ENCODE measurements at regions not wholly inside any gene's neighbourhood (a gene's known extent, or its start where the extent isn't known, plus 50 kb on each side); places are given as distances from the start of the nearest gene placed in this dataset.
A peak's percentile ranks its signal among the peaks of the same experiment; 100 is the strongest.

GRCh38 chr1:229097356-229097755 is 173.6 kb upstream of the RAB4A start:
- no peak for DNase-seq

DNA sequence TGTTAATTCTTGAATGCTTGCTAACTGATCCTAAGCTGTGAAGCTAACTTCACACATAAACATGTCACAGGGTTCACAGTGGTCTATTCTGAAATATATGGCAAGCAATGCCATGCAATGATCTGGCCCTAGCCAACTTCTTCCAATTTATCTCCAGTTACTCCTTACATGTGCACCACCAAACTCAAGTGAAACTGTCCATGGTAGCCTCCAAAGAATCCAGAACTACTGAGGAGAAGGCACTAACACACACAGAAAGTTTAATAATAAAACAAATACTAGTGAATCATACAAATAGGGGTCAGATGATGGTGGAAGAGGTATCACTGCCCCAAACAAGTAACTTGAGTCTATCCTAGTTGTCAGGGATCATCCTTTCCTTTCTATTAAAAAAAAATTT is 172.6 kb upstream of the RAB4A start:
- no peak for DNase-seq

- DNase-seq, result no peak
Observed at GRCh38 chr1:229098903-229099578, 171.9 kb upstream of the RAB4A start.

GRCh38 chr1:229101011-229101871 is 169.7 kb upstream of the RAB4A start:
- DNase-seq, result no peak

DNA sequence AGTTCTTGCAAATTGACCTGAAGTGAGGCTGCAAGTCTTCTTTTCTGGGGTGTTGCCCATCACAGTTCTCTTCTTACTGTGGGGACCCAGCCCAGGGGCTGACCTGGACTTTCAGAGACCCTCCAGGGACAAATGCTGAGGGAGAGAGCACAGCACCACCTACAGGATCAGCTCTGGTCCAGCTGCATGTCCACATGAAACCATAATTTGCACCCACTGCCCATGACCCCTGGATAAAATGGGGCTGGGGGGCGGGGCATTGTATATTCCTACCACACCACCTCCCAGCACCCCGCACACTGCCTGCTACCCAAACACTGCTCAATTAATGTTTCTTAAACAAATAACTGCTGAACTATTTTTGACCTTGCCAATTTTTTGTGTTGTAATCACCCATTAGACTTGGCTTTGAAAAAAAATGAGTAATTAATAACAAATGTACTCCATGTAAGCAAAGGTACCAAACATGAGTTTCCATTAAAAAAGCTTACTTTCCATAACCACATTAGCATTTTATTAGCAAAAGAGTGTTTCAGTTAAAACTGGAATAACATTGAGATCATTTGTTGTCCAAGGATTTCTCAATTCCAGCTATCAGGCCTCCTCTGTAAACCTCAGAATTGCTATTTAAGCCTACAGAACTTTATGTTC is 168.0 kb upstream of the RAB4A start:
- no peak for DNase-seq

DNA sequence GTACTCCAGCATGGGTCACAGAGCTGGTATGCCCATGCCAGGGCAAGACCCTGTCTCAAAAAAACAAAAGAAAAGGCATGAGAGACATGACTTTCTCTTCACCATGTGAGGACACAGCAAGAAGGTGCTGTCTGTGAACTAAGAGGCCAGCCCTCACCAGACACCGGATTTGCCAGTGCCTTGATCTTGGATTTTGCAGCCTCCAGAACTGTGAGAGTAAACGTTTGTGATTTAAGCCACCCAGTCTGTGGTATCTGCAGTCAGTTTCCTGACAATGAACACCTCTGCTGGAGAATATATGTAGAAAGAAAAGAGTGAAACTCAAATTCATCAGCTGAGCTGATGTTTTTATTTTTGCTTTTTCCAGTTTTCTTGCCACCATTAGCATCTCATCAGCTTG is 166.3 kb upstream of the RAB4A start:
- DNase-seq, result no peak

DNA sequence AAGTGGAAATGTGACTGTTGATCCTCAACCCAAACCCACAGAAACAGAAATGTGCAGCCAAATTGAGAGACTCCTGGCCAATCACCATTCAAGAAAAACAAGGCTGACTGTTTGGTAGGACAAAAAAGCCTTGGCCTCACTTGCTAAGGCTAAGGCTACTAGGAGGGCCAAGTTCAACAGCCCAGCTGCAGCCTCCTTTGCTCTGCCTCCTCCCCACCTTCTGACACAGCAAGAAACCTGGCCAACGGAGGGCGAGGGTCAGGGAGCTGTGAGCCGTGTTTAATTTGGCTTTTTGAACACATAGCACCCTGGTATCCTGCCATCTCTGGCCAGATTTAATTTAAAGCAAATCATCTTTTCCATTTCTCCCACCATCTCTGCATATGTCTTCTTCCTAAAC is 165.8 kb upstream of the RAB4A start:
- DNase-seq, result no peak

DNA sequence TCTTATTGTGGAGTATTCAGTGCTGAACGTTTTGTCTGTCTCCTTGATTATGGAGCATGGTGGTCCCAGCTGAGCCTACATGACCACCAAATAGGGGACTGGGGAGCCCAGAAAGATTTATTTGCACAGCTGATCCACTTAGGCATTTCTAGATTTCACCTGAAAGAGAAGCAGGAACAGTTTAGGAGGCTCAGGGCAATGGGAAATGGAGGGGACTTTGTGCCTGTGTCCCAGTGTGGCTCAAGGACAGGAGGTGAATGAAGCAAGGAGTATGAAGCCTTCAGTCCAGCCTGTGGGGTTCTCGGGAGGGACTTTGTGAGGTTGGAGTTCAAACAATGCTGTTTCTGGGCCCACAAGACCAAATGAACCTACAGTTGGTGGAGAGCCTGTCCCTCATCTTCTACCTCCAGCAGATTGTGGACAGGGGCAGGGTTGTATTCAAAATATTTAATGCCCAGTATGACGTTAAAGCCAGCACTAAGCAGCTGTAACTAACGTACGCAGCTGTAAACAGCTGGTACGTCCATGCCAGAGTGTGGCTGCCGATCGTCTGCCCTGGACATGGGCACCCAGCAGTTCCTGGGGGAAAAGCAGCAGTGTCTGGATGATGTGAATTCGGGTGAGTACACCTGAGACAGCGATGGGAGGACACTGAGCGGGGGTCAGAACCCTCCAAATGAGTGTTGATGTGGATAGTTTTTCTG is 164.9 kb upstream of the RAB4A start:
- no peak for DNase-seq

DNA sequence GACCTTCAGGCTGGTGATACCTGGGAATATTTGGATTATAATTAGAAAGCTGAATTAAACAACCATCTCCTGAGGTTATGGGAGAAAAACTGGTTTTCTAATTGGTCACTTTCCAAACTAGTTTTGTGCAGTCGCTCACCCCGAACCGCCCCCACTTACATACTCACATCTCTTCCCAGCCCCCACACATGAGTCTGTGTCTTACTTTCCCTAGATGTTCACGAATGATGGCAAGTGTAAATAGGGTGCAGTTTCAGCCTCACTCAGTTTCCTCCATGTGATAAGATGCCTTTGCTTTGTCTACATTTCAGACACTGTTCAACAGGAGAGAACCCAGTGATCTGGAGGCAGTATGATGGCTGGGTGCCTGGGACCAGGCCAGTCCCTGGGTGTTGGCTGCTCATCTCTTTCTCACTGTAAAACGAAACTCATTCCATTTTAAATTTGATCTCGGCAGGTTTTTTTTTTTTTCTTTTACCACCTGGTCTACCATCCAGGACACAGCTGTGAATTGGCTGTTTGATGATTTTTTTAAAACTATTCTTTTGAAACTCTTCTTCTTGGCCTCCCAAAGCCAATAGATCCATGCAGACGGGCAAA is 164.3 kb upstream of the RAB4A start:
- no peak for DNase-seq

GRCh38 chr1:229107304-229107815 is 163.6 kb upstream of the RAB4A start:
- no peak for DNase-seq

GRCh38 chr1:229107972-229108371 is 162.9 kb upstream of the RAB4A start:
- DNase-seq, result no peak

GRCh38 chr1:229108598-229109201 is 162.2 kb upstream of the RAB4A start:
- peak; percentile 61 for DNase-seq

DNA sequence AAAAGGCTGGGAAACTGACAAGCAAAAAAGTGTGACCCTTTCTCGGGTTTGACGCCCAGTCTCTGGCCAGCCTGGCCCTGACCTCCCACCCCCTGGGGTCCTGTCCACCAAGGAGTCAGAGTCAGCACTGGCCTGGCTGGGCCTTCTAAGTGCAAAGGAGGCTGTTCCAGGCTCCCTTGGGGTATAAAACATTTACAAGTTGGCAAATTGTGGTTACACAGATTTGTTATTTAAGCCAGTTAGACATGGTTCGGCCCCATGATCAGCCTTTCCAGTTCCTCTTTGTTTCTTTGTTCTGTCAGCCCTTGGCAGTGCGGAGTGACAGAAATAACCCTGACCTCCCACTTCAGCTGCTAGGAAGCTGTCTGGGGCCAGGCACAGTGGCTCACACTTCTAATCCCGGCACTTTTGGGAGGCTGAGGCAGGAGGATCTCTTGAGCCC is 161.6 kb upstream of the RAB4A start:
- no peak for DNase-seq

GRCh38 chr1:229110986-229111385 is 159.9 kb upstream of the RAB4A start:
- DNase-seq, result no peak

DNA sequence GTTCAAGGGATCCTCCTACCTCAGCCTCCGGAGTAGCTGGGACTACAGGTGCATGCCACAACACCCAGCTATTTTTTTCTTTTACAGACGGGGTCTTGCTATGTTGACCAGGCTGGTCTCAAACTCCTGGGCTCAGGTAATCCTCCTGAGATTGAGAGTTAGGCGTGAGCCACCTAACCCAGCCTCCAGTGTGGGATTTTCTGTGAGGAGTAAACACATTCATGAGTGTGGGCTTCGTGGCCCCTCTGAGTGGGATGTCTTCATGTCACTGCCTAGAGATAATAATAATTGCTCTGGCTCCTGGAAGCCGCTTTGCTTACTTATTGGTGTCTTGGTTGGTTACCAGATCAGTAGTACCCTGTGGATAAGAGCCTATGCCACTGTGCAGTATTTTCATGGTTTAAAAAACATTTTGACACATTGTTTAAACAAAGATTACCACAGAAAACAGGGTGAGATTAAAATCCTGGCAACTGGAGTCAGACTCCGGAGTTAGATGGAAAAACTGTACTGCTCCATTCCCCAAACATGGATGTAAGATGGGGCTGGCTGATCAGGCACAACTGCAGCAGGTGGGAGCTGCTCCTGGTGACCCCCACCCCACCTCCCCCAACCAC is 159.1 kb upstream of the RAB4A start:
- no peak for DNase-seq

DNA sequence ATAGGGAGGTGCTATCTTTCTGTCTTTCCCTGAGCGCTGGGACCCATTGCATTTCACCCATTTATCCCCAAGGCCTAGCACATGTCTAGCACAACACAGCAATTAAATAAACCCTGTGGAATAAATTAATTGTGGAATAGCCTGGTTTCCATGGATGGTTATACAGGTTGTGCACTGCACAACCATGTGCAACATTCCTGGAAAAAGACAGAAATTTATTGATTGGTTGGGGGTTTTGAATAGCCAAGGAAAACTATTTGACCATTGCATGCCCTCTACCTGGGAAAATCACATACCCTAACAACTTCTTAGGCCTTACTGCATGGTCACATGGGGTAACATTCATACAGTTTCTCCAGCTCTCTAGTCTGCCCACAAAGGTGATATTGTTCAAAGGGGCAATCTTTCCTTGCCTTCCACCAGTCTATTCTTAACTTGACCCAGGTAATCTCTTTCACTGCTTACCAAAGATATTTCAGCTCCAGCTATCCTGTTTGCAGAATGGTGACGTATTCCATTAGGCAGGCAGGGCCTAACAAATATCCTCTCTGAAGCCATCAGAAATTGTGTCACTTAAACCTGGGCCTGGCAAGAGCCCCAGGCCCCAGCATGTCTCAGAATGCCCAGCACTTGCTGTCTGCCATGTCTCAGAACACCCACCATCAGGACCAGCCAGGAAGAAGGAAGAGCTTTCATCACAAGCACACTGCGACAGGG is 157.9 kb upstream of the RAB4A start:
- no peak for DNase-seq

DNA sequence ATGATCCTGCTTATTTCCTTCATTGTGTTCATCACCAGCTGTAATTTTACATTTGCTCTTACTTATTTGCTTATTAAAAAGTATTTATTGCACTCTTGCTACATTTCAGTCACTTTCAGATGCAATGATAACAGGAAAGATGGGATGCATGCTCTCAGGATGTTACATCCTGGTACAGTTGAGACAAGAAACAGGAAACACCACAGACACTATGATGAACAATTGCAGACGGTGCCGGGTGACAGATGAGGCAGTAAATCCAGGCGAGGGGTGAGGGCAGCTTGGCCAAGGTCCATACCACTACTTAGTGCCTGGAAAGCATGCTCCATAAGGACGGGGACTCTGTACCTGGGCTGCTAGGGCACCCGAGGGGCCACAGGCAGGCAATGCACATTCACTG is 156.6 kb upstream of the RAB4A start:
- no peak for DNase-seq

GRCh38 chr1:229114850-229115365 is 156.0 kb upstream of the RAB4A start:
- DNase-seq, result no peak

DNA sequence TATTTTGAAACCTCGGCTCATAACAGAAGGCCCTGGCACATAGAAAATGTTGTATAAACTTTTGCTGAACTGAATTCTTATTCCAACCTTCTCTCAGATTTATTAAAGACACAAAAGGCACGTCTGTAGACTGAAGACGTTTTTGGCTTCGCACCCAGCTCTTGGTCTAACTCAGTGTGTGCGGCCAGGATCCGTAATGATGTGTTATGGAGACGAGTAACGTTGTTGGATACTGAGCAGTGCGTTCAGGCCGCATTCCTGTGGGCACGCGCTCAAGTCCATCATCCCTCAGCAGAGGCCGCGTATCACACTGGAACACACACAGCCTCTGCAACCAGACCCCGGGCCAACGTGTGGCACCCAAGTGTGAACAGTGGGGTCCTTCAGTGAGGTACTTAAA is 154.8 kb upstream of the RAB4A start:
- no peak for DNase-seq

DNA sequence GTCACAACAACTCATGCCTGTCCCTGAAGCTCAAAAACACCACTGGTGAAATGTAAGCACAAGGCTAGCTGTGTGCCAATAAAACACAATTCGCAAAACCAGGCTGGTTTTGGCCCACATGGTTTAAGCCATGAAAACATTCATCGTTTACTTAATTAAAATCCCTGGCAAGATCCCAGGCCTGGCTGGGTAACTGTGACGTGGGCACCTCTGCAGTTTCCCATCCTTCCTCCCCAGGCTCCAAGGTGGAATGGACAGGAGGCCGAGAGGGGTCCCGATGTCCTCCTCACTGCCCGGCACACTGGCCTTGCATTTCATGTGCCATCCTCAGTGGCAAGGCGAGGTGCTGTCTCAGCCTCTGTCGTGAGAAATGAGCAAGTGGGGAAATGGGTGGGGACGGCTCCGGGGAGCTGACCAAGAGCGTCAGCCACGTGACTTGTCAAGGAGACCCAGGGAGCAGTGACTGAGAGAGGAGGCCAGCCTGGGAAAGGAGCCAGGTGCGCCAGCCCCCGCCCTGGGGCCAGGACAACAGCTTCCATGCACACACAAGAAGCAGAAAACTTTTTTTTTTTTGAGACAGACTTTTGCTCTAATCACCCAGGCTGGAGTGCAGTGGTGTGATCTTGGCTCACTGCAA is 153.1 kb upstream of the RAB4A start:
- no peak for DNase-seq
